OCI-LY1 (cell line): ENCODE measurements at regions not wholly inside any gene's neighbourhood (a gene's known extent, or its start where the extent isn't known, plus 50 kb on each side); places are given as distances from the start of the nearest gene placed in this dataset.

Source experiments
- H2AFZ ChIP-seq: fragments of 200-600 bp; sonication (generic), shearing (Covaris generic); 2 replicates; pipeline ENCODE4 v1.6.0; 2014; ENCODE audit warnings: antibody characterized with exemption, mild to moderate bottlenecking, low read length
- H3F3A ChIP-seq: fragments of 200-600 bp; sonication (generic), shearing (Covaris generic); 2 replicates; pipeline ENCODE4 v1.6.0; 2014; ENCODE audit warnings: mild to moderate bottlenecking, antibody characterized with exemption, low read length, moderate library complexity; ENCODE audit not compliant: insufficient read depth
- H3K27ac ChIP-seq: fragments of 200-600 bp; sonication (generic); 2 replicates; pipeline ENCODE4 v1.5.1; 2014; ENCODE audit warnings: low read length, mixed run types, mild to moderate bottlenecking, low read depth; ENCODE audit not compliant: poor library complexity, severe bottlenecking
- H3K27me3 ChIP-seq: fragments of 200-600 bp; sonication (generic); 2 replicates; pipeline ENCODE4 v1.6.0; 2014; ENCODE audit warnings: antibody characterized with exemption, mild to moderate bottlenecking, low read length, moderate library complexity; ENCODE audit not compliant: insufficient read depth
- H3K36me3 ChIP-seq: fragments of 200-600 bp; sonication (generic); 2 replicates; pipeline ENCODE4 v1.6.1; 2014; ENCODE audit warnings: mild to moderate bottlenecking, antibody characterized with exemption, low read length, moderate library complexity, mixed read lengths; ENCODE audit not compliant: insufficient read depth
- H3K4me1 ChIP-seq: fragments of 200-600 bp; sonication (generic); 2 replicates; pipeline ENCODE4 v1.5.1; 2014; ENCODE audit warnings: mild to moderate bottlenecking, low read length, moderate library complexity; ENCODE audit not compliant: insufficient read depth, severe bottlenecking
- H3K4me2 ChIP-seq: fragments of 200-600 bp; sonication (generic), shearing (Covaris generic); 2 replicates; pipeline ENCODE4 v1.6.1; 2014; ENCODE audit warnings: low read length
- H3K4me3 ChIP-seq: fragments of 200-600 bp; sonication (generic); 2 replicates; pipeline ENCODE4 v1.5.1; 2014; ENCODE audit warnings: low read length, low read depth, mild to moderate bottlenecking, mixed read lengths; ENCODE audit not compliant: poor library complexity, severe bottlenecking
- H3K79me2 ChIP-seq: fragments of 200-600 bp; shearing (Covaris generic); 2 replicates; pipeline ENCODE4 v1.6.1; 2016; ENCODE audit warnings: mixed run types, low read length, mixed read lengths; ENCODE audit not compliant: insufficient read depth
- H3K9ac ChIP-seq: fragments of 200-600 bp; sonication (generic), shearing (Covaris generic); 2 replicates; pipeline ENCODE4 v1.6.1; 2014; ENCODE audit warnings: mild to moderate bottlenecking, low read length, mixed read lengths
- H3K9me2 ChIP-seq: fragments of 200-600 bp; sonication (generic), shearing (Covaris generic); 2 replicates; pipeline ENCODE4 v1.6.1; 2014; ENCODE audit warnings: low read depth, mild to moderate bottlenecking, low read length, mixed read lengths
- H3K9me3 ChIP-seq: fragments of 200-600 bp; shearing (Covaris generic); 2 replicates; pipeline ENCODE4 v1.6.1; 2014; ENCODE audit warnings: low read length, mixed read lengths
- H4K20me1 ChIP-seq: fragments of 200-600 bp; sonication (generic), shearing (Covaris generic); 2 replicates; pipeline ENCODE4 v1.6.0; 2016; ENCODE audit warnings: mild to moderate bottlenecking, low read length; ENCODE audit not compliant: insufficient read depth
- EZH2 ChIP-seq: fragments of 200-600 bp; sonication (generic), shearing (Covaris generic); IDR thresholded peaks from 2 replicates; pipeline ENCODE4 v1.8.0; 2017; ENCODE audit warnings: borderline replicate concordance, mixed run types, mild to moderate bottlenecking, antibody characterized with exemption, low read length, moderate library complexity, mixed read lengths
- TF ChIP-seq, protein P1 (sequence below): fragments of 200-600 bp; sonication (generic), shearing (Covaris generic); IDR thresholded peaks from 2 replicates; pipeline ENCODE4 v1.5.1; 2017; ENCODE audit warnings: mild to moderate bottlenecking, antibody characterized with exemption, low read length, moderate library complexity, mixed read lengths

DNA sequence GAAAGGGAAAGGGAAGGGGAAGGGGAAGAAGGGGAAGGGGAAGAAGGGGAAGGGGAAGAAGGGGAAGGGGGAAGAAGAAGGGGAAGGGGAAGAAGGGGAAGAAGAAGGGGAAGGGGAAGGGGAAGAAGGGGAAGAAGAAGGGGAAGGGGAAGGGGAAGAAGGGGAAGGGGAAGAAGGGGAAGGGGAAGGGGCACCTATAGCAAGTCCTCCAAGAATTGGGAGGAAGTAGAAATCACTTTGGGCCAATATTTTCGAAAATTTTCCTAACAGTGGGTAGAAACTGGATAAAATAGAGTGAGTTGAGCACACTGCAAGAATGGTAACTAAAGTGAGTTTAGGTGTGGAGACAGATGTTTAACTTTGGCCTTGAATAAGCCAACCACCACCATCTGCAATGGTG is 915.3 kb downstream of the DNAH5 start:
- no peak overlapping the region for H3K4me3 ChIP-seq
- H3K36me3 ChIP-seq, result no peaks in the 10 kb centered on the region
- H3K27ac ChIP-seq, result no peak overlapping the region
- no peaks in the 10 kb centered on the region for H3K9me3 ChIP-seq
- TF ChIP-seq EZH2, result no peak
- TF ChIP-seq, protein P1, sequence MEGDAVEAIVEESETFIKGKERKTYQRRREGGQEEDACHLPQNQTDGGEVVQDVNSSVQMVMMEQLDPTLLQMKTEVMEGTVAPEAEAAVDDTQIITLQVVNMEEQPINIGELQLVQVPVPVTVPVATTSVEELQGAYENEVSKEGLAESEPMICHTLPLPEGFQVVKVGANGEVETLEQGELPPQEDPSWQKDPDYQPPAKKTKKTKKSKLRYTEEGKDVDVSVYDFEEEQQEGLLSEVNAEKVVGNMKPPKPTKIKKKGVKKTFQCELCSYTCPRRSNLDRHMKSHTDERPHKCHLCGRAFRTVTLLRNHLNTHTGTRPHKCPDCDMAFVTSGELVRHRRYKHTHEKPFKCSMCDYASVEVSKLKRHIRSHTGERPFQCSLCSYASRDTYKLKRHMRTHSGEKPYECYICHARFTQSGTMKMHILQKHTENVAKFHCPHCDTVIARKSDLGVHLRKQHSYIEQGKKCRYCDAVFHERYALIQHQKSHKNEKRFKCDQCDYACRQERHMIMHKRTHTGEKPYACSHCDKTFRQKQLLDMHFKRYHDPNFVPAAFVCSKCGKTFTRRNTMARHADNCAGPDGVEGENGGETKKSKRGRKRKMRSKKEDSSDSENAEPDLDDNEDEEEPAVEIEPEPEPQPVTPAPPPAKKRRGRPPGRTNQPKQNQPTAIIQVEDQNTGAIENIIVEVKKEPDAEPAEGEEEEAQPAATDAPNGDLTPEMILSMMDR, result no peak
- H3K9me2 ChIP-seq, result no peaks in the 10 kb centered on the region
- no peak overlapping the region for H2AFZ ChIP-seq
- H3F3A ChIP-seq, result no peaks in the 10 kb centered on the region
- no peaks in the 10 kb centered on the region for H3K27me3 ChIP-seq
- H3K4me2 ChIP-seq, result no peak overlapping the region
- no peaks in the 10 kb centered on the region for H3K79me2 ChIP-seq
- H3K9ac ChIP-seq, result no peak overlapping the region
- no peaks in the 10 kb centered on the region for H3K4me1 ChIP-seq
- no peaks in the 10 kb centered on the region for H4K20me1 ChIP-seq

- Histone ChIP-seq H3K27ac (no peak overlapping the region), H3F3A (no peaks in the 10 kb centered on the region), H3K36me3 (no peaks in the 10 kb centered on the region), H3K4me1 (no peaks in the 10 kb centered on the region), H3K79me2 (no peaks in the 10 kb centered on the region), H2AFZ (no peak overlapping the region), H3K9me3 (no peaks in the 10 kb centered on the region), H3K9ac (no peak overlapping the region), H3K9me2 (no peaks in the 10 kb centered on the region), H4K20me1 (no peaks in the 10 kb centered on the region), H3K27me3 (no peaks in the 10 kb centered on the region), H3K4me3 (no peak overlapping the region), H3K4me2 (no peak overlapping the region)
- TF ChIP-seq, protein P1, result no peak
- no peak for TF ChIP-seq EZH2
Measured at GRCh38 chr5:13027874-13028273, 916.6 kb downstream of the DNAH5 start.

GRCh38 chr5:13019729-13020128 is 924.8 kb downstream of the DNAH5 start:
- Histone ChIP-seq H3K4me2 (no peak overlapping the region), H3K9ac (no peak overlapping the region), H3K36me3 (no peaks in the 10 kb centered on the region), H3K4me3 (no peak overlapping the region), H3K27ac (no peak overlapping the region), H4K20me1 (no peaks in the 10 kb centered on the region), H3K79me2 (no peaks in the 10 kb centered on the region), H3K9me3 (no peaks in the 10 kb centered on the region), H3K27me3 (no peaks in the 10 kb centered on the region), H3K4me1 (no peaks in the 10 kb centered on the region), H3F3A (no peaks in the 10 kb centered on the region), H2AFZ (no peak overlapping the region), H3K9me2 (no peaks in the 10 kb centered on the region)
- TF ChIP-seq, protein P1, result no peak
- no peak for TF ChIP-seq EZH2
